Fibroblast of pulmonary artery (primary cell): ENCODE measurements at regions not wholly inside any gene's neighbourhood (a gene's known extent, or its start where the extent isn't known, plus 50 kb on each side); places are given as distances from the start of the nearest gene placed in this dataset.

ENCODE experiments used
- DNase-seq: peaks from one replicate; pipeline ENCODE4 v3.0.0-alpha.2; 2010; ENCODE audit warnings: low read depth
- H3K4me3 ChIP-seq: replicated peaks from 2 replicates; pipeline ENCODE4 v1.5.1; 2011; ENCODE audit warnings: low read depth, mild to moderate bottlenecking, control low read depth, low read length, moderate library complexity
- TF ChIP-seq, protein P1 (sequence below): IDR thresholded peaks from 2 replicates; pipeline ENCODE4 v1.5.1; 2011; ENCODE audit warnings: mild to moderate bottlenecking, control low read depth, low read length, inconsistent platforms; ENCODE audit errors: missing control alignments

DNA sequence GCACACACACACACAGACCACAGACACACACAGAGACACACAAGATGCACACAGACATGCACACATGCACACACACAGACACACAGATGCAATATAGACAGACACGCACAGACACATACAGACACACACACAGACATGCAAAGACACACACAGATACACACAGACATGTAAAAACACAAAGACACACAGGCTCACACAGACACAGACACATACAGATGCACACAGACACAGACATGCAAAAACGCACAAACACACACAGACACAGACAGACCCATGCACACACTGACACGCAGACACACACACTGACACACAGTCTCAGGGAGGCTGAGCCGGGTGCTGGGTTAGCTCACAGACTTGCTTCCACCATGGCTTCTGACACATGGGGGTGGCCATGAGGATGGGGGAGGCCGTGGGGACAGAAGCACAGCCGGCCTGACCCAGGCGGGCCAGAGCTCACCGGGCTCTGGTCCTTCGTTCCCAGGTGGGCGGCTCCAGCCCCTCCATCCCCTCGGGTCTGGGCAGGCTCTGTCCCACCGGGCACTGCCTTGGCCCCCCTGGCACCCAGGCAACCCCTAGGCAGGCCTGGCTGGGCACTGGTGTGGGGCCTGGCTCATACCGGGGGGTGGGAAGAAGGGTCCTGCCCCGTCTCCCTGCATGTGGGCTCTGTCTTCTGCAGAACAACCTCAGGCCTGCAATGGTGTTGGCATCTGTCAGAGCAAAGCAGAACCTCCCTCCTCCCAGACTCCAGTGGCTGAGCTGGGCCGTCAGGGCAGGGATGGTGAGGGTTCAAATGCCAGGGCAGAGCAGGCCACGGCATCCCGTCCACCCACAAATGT lies 1489.5 kb downstream of the BRD1 start:
- no peak for DNase-seq
- TF ChIP-seq, protein P1, sequence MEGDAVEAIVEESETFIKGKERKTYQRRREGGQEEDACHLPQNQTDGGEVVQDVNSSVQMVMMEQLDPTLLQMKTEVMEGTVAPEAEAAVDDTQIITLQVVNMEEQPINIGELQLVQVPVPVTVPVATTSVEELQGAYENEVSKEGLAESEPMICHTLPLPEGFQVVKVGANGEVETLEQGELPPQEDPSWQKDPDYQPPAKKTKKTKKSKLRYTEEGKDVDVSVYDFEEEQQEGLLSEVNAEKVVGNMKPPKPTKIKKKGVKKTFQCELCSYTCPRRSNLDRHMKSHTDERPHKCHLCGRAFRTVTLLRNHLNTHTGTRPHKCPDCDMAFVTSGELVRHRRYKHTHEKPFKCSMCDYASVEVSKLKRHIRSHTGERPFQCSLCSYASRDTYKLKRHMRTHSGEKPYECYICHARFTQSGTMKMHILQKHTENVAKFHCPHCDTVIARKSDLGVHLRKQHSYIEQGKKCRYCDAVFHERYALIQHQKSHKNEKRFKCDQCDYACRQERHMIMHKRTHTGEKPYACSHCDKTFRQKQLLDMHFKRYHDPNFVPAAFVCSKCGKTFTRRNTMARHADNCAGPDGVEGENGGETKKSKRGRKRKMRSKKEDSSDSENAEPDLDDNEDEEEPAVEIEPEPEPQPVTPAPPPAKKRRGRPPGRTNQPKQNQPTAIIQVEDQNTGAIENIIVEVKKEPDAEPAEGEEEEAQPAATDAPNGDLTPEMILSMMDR, result no peak
- no peak overlapping the region for H3K4me3 ChIP-seq

- no peak overlapping the region for H3K4me3 ChIP-seq
- no peak for DNase-seq
- TF ChIP-seq, protein P1, result no peak
These were observed 1491.2 kb downstream of the BRD1 start for GRCh38 chr22:48336339-48337060.

GRCh38 chr22:48335442-48336139 lies 1492.1 kb downstream of the BRD1 start:
- TF ChIP-seq, protein P1, result no peak
- no peak overlapping the region for H3K4me3 ChIP-seq
- DNase-seq, result no peak

DNA sequence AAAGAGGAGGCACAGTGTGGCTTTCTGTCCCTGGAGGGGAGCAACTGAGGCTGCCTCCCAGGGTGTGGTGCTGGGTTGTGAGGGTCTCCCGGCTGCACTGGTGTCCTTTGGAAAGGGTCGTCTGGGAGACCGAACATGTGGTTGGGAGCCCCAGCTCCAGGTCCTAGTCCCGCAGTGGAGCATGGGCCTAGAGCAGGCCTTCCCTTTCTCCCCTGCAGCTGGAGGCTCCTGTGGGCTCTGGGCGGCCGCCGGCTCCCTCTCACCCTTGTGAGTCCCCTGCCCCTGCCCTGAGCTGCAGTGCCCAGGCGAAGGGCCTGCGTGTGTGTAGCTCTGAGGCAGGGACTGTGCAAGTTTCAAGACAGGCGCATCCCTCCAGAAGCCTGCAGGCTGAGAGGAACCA lies 1492.7 kb downstream of the BRD1 start:
- TF ChIP-seq, protein P1, result no peak
- H3K4me3 ChIP-seq, result no peak overlapping the region
- DNase-seq, result no peak

DNA sequence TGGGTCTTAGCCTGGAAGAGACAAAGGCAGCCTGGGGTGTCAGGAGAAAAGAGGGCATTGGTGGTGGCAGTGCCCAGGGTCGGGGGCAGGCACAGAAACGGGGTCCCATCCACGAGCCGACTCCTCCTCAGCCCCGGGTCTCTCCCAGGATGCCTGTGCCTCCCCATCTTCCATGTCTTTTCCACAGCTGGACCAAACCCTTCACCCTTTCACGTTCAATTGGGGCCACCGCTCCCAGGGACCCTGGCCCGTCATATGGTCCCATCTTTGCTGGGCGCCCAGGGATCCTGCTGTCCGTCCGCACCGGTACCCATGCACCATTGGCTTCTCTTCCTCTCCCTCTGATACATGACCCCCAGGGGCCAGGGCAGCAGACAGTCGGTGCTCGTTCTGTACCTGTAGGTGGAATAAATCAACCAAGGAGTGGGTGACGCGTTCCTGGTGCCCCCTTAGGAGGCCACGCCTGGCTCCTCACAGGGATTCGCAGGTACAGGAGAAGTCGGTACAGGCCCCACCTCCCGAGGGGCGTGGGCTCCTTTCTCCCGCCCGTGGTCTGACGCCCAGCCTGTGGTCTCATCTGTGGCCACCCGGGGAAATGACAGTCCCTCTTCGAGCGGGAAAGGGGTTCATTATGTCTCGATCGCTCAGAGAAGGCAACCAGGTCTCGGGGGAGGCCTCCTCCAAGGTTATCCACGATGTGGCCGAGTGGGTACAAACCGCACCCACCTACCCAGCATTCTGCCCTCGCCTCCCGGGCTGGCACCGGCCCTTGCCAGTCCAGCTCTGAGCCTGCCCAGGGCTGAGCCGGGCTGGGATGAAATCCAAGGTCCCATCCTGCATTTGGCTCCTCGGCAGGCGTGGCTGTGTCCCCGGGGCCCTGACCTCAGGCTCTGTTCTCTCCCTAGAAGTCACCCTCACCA lies 1493.6 kb downstream of the BRD1 start:
- no peak overlapping the region for H3K4me3 ChIP-seq
- no peak for DNase-seq
- TF ChIP-seq, protein P1, result no peak

DNA sequence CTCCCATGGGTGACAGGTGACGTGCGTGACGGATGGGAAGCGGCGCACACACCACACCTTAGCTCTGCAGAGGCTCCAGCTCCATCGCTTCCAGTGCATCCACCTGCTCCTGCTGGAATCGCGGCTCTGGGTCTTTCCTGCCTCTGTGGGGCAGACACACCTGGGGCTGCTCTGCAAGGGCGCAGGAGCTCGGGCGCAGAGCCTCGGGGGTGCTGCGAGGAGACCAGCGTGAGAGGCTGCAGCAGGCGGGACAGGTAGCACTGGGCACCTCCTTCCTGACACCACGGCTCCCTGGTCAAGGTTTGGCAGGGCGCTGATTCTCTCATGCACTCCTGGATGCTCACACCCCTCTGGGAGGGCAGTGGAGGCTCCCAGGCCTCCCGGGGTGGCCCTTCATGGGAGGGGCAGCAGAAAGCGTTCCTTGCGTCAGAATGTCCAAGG lies 1494.3 kb downstream of the BRD1 start:
- TF ChIP-seq, protein P1, result no peak

More for the DNA sequence above, 1494.3 kb downstream of the BRD1 start:
- DNase-seq, result no peak
- no peak overlapping the region for H3K4me3 ChIP-seq
